HAP-1 (cell line): ENCODE measurements at regions not wholly inside any gene's neighbourhood (a gene's known extent, or its start where the extent isn't known, plus 50 kb on each side); places are given as distances from the start of the nearest gene placed in this dataset.
"Not testable (repeated sequence)": the region's sequence is repeated elsewhere in the genome, so short reads cannot be mapped to it uniquely, and the experiment has no call there.

ENCODE experiments used
- DNase-seq, 2 experiments: peaks; one replicate each; pipeline ENCODE4 v3.0.0-alpha.2; 2016 to 2020; ENCODE audit warnings: low spot score in 2 of 2
- H3K27me3 ChIP-seq: fragments of 250-450 bp; sonication (Bioruptor Pico); 2 replicates; pipeline ENCODE4 v1.5.1; 2020; ENCODE audit warnings: low read depth, mild to moderate bottlenecking, moderate library complexity
- H3K36me3 ChIP-seq: fragments of 250-450 bp; sonication (Bioruptor Pico); replicated peaks from 2 replicates; pipeline ENCODE4 v1.5.1; 2020; ENCODE audit warnings: mild to moderate bottlenecking
- H3K4me1 ChIP-seq: fragments of 250-450 bp; sonication (Bioruptor Pico); 2 replicates; pipeline ENCODE4 v1.5.1; 2020; ENCODE audit warnings: mild to moderate bottlenecking
- H3K4me3 ChIP-seq: fragments of 250-450 bp; sonication (Bioruptor Pico); 2 replicates; pipeline ENCODE4 v1.5.1; 2020; ENCODE audit warnings: mild to moderate bottlenecking, moderate library complexity
- H3K9me3 ChIP-seq: fragments of 250-450 bp; sonication (Bioruptor Pico); 2 replicates; pipeline ENCODE4 v1.5.1; 2020; ENCODE audit warnings: mild to moderate bottlenecking, moderate library complexity
- in situ Hi-C: fragments of 300-500 bp; cut with MboI; formaldehyde crosslinking; loops from 3 replicates; pipeline ENCODE4 v1.14.3; 2020; ENCODE audit warnings: low sequenced_read_pairs, inconsistent platforms, mixed read lengths

DNA sequence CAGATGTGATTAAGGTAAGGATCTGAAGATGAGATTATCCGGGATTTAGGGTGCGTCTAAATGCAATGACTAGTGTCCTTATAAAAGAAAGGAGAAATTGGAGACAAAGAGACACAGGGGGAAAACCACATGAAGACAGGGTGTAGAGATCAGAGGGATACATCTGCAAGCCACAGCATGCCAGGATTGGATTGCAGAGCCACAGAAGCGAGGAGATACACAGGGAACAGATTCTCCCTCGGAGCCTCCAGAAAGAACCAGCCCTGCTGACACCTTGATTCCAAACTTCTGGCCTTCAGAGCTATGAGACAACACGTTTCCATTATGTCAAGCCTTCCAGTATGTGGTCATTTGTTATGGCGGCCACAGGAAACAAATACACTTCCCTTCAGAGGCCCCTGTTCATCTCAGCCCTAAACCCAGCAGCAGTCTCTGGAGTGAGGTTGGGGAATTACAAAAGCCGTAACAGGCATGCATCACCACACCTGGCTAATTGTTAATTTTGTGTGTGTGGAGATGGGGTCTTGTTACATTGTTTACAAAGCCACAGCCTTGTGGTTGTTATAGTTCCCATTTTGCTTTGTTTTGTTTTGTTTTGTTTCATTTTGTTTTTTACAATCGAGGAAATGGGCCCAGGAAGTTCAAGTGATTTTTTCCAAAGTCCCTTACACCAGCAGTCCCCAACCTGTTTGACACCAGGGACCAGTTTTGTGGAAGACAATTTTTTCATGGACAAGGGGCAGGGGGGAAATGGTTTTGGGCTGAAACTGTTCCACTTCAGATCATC is 51.6 kb upstream of the LYRM9 start:
- in situ Hi-C loops: no loop called here
- H3K4me3 ChIP-seq: no peak overlapping the region
- DNase-seq: no peak

DNA sequence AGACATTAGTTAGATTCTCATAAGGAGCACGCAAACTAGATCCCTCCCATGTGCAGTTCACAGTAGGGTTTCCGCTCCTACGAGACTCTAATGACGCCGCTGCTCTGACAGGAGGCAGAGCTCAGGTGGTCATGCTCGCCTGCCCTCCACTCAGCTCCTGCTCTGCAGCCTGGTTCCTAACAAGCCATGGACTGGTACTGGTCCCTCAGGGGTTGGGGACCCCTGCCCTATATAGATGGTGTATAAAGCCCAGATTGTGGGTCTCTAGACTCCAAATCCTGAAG is 52.1 kb upstream of the LYRM9 start:
- Histone ChIP-seq H3K27me3 (peaks cover 4% of the 10 kb centered on the region), H3K9me3 (no peaks in the 10 kb centered on the region), H3K36me3 (no peaks in the 10 kb centered on the region), H3K4me1 (no peaks in the 10 kb centered on the region), H3K4me3 (no peak overlapping the region)
- DNase-seq: no peak
- in situ Hi-C loops: no loop called here

More for the DNA sequence above, 51.6 kb upstream of the LYRM9 start:
- Histone ChIP-seq H3K4me1 (no peaks in the 10 kb centered on the region), H3K9me3 (no peaks in the 10 kb centered on the region), H3K36me3 (no peaks in the 10 kb centered on the region), H3K27me3 (peaks cover 4% of the 10 kb centered on the region)

DNA sequence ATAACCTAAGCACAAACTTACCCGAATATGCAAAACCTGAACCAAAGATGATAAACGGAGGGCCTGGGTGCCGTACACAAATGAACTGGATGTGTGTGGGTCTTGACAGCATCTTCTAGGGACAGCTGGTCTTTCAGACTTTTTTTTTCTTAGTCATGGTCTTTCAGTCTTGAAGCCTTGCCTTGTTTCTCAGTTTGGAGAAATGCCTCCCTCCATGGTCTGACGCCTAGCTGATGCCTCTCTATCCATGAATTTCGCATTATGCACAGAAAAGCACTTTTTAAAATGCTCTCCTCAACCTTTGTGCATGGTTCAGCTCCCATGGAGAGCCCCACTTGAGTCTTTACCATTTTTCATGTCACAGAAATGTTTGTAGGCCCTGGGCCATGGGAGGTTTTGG is 52.8 kb upstream of the LYRM9 start:
- Histone ChIP-seq H3K9me3 (no peaks in the 10 kb centered on the region), H3K4me1 (no peaks in the 10 kb centered on the region), H3K36me3 (no peaks in the 10 kb centered on the region), H3K27me3 (peaks cover 4% of the 10 kb centered on the region), H3K4me3 (no peak overlapping the region)
- in situ Hi-C loops: no loop called here
- DNase-seq: no peak

DNA sequence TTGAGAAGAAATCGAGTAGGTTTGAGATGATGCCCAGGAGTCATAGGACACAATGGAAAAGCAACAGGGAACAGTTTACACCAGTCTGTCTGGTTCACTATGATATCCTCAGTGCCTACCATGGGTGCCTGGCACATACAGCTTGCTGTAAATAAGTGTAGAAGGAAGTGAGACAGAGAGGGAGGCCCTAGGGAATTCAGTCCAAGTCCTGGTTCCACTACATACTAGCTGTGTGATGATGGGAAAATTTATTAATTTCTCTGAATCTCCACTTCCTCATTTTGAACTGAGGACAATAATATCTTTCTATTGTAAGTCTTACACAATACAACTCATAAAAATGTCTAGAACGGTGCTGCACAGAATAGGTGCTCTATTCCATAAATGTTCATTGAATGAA is 53.3 kb upstream of the LYRM9 start:
- DNase-seq: no peak
- in situ Hi-C loops: no loop called here
- Histone ChIP-seq H3K9me3 (no peaks in the 10 kb centered on the region), H3K4me3 (no peak overlapping the region), H3K36me3 (no peaks in the 10 kb centered on the region), H3K27me3 (peaks cover 4% of the 10 kb centered on the region), H3K4me1 (no peaks in the 10 kb centered on the region)

DNA sequence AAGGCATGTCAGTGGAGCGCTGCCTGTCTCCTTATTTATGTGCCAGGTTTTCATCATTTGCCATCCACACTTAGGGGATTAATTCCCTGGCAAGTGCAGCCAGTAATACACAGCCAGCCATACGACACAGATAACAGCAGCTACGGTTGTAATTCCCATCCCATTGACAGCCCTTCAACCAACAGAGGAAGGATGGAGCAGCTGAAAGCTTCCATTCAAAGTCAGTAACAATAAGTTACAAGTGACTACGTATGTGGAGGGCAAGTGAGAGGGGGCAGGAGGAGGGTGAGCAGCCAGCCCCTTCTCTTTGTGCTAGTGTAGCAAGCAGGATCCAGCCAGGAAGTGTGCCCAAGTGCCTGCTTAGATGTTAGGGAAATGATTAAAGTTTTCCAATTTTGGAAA is 53.8 kb upstream of the LYRM9 start:
- H3K27me3 ChIP-seq: peaks cover 4% of the 10 kb centered on the region
- no peaks in the 10 kb centered on the region for H3K9me3 ChIP-seq
- no peaks in the 10 kb centered on the region for H3K36me3 ChIP-seq
- no peak for DNase-seq
- H3K4me3 ChIP-seq: no peak overlapping the region
- in situ Hi-C loops: no loop called here
- no peaks in the 10 kb centered on the region for H3K4me1 ChIP-seq

DNA sequence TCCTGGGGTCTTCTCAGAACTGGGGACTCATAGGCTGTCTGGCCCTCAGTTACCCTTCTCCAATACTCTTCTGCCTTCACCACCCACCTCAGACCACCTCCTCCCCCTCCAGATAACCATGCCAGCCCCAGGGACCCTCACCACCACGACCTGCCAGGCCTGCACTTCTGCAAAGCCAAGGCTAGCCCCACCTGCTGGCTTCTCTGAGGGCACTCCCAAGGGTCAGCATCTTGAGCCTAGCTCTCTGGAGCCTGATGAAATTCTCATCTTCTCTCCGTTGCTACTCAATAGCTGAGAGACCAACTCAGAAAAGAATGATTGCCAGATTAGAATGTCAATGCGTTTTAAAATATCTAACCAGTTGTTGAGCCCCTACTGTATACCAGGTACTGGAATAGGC is 56.1 kb upstream of the LYRM9 start:
- DNase-seq: no peak

DNA sequence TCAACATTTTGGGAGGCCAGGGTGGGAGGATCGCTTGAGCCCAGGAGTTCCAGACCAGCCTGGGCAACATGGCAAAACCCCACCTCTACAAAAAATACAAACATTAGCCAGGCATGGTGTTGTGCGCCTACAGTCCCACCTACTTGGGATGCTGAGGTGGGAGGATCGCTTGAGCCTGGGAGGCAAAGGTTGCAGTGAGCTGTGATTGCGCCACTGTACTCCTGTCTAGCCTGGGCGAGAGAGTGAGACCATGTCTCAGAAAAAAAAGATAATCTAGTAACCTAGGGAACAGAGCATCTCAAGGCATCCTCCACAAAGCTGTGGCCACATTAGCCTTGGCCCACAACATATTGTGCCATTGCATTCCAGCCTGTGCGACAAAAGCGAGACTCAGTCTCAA is 57.1 kb upstream of the LYRM9 start:
- H3K4me3 ChIP-seq, H3K36me3 ChIP-seq, H3K9me3 ChIP-seq, DNase-seq, H3K27me3 ChIP-seq, H3K4me1 ChIP-seq, in situ Hi-C loops: not testable (repeated sequence)

More for the DNA sequence above, 56.1 kb upstream of the LYRM9 start:
- no peaks in the 10 kb centered on the region for H3K36me3 ChIP-seq
- H3K27me3 ChIP-seq: peaks cover 6% of the 10 kb centered on the region
- H3K4me1 ChIP-seq: no peaks in the 10 kb centered on the region
- no peak overlapping the region for H3K4me3 ChIP-seq
- H3K9me3 ChIP-seq: no peaks in the 10 kb centered on the region
- in situ Hi-C loops: no loop called here

DNA sequence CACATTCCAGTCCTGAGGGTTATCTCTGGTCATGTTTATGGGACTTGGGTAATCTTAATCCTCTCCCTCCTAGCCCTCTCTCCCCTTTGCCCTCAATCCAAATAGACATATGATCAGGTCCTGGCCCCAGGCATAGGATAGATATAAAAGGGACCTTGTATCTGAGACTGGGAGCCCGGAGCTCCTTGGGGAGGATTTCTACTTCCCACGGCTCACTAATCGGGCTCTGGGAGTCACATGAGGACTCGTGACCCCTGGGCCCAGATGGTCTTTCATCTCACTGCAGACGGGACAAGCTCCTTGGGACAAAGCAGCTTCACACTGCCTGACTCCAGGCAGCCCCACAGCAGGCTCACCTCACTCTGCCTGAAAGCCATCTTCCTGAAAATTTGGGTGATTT is 57.8 kb upstream of the LYRM9 start:
- no peak overlapping the region for H3K4me3 ChIP-seq
- no peak for DNase-seq
- peaks cover 6% of the 10 kb centered on the region for H3K27me3 ChIP-seq
- H3K36me3 ChIP-seq: no peaks in the 10 kb centered on the region
- no peaks in the 10 kb centered on the region for H3K9me3 ChIP-seq
- in situ Hi-C loops: no loop called here
- no peaks in the 10 kb centered on the region for H3K4me1 ChIP-seq

DNA sequence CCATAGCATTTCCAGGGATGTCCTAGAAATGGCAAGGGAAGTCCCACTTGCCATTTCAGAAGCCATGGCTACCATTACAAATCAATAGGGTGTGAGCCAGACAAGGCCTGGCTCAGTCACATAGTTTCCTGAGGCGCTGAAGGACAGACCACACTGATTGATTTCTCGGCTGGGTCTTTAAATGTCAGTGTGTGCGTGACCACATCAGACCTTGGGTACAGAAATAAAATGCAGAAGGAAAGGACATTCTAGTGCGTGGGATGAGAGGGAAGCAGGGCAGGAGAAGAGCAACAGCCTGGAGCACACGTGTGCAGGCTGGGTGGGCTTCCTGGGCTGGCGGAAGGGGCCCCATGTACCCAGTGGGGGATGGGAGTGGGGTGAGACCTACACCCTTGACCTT is 58.7 kb upstream of the LYRM9 start:
- no peak for DNase-seq
- no peaks in the 10 kb centered on the region for H3K36me3 ChIP-seq
- no peak overlapping the region for H3K4me3 ChIP-seq
- no peaks in the 10 kb centered on the region for H3K9me3 ChIP-seq
- peaks cover 6% of the 10 kb centered on the region for H3K27me3 ChIP-seq
- no peaks in the 10 kb centered on the region for H3K4me1 ChIP-seq
- in situ Hi-C loops: no loop called here

DNA sequence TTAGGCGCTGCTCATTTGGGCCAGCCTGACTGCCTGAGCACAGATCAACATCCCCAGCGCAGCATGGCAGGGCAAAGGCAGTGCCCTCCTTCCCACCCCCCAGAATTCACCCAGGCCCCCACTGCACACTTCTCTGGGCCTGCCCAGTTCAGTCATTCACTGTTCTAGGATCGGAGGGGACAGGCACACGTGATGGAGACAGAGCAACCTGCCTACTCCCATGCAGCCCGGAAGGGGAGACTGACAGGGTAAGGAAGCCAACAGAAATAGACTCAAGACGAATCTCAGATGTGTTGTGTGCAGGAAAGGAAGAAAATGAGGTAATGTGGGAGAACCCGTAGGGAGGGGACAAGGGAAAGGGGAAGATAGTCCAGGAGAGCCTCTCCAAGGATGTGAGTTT is 59.2 kb upstream of the LYRM9 start:
- H3K36me3 ChIP-seq: no peaks in the 10 kb centered on the region
- in situ Hi-C loops: no loop called here
- no peaks in the 10 kb centered on the region for H3K4me1 ChIP-seq
- H3K4me3 ChIP-seq: no peak overlapping the region
- no peak for DNase-seq
- H3K9me3 ChIP-seq: no peaks in the 10 kb centered on the region
- H3K27me3 ChIP-seq: peaks cover 6% of the 10 kb centered on the region; the same call in 1 of the 2 replicates

DNA sequence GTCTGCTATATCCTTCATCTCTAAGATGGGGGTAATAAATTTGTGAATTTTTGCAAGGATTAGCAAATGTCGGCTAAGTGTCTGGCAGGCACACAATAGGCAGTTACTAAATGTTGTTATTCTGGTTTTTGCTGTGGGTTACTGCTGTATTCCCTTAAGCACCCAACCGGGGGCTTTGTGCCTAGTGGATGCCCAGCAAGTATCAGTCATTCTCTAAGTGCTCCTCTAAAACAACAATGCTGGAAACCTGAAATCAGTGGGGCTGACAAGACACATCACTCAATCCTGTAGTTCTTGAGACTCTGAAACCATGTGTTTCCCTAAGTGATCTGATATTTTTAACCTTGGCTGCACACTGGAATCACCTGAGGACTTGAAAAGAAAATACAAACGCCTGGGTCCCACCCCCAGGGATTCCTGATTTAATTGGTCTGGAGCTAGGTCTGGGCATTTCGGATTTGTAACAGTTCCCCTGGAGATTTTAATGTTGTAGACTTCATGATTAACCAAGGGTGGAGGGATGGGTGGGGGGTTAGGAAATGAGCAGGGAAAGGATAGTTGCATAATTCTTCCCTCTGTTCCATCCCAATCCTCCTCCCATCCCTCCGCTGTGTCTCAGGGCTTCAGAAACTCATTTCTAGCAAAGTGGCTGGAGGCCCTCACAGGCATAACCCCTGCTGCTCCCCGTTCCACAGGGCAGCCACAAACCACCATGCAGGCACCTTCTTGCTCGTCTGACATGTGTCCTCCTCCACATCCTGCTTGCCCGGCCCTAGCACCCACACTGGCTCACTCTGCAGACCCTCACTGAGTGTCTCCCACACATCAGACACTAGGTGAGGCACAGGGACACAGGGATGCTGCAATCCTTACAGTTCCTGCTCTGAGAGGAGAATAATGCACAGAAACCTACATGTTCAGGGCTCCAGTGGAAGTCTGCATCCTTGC is 61.7 kb upstream of the LYRM9 start:
- no peaks in the 10 kb centered on the region for H3K36me3 ChIP-seq
- 0 out of 2 replicates have a peak, but pooled peaks cover 3% of the 10 kb centered on the region for H3K27me3 ChIP-seq
- in situ Hi-C loops: no loop called here
- no peaks in the 10 kb centered on the region for H3K9me3 ChIP-seq
- H3K4me1 ChIP-seq: no peaks in the 10 kb centered on the region
- no peak for DNase-seq
- no peak overlapping the region for H3K4me3 ChIP-seq

DNA sequence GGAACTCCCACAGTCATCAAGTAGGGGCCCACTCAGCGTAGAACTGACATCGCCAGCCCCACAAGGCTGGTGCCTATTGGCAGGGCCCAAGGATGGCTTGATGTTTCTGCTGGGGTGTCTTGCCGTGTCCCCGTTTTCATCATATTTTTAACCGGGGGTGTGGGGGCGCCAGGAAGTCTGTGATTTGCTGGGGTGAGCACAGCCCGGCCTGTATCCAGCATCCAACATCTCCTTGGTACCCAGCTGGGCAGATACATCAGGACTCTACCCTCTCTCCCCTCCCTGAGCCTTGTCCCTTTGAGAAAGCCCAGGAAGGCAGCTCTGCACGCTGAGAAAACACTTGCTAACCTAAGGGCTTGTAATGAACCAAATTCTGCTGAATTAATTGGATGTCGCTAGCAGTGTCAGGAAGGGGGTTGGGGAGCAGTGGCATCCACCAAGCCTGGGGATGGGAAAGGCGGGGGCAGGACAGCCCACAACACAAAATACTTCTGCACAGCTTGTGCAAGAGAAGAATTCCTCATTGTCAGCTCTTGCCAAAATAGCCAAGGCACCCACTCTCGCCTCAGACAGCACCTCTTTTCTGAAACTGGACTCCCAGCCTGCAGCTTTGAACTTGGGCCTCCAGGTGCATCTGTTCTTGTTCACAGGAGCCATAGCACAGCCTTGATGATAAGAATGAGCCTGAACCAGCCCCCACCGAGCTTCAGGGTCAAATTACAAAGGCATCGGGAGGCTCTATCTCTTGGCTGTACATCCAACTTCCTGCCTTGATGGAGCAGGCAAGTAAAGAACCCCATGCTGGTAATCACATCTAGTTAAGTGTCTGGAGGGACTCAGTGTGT is 63.7 kb upstream of the LYRM9 start:
- no peaks in the 10 kb centered on the region for H3K36me3 ChIP-seq
- H3K9me3 ChIP-seq: no peaks in the 10 kb centered on the region
- H3K27me3 ChIP-seq: 0 out of 2 replicates have a peak, but pooled peaks cover 3% of the 10 kb centered on the region
- no peak overlapping the region for H3K4me3 ChIP-seq
- H3K4me1 ChIP-seq: no peaks in the 10 kb centered on the region
- no peak for DNase-seq
- in situ Hi-C loops: no loop called here

DNA sequence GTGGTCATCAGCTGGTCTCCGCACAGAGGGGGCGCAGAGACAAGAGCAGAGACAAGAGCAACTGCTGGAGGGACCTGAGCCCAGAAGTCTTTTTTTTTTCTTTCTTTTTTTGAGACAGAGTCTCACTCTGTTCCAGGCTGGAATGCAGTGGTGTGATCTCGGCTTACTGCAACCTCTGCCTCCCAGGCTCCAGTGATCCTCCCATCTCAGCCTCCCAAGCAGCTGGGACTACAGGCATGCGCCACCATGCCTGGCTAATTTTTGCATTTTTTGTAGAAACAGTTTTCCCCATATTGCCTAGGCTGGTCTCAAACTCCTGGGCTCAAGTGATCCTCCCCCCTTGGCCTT is 64.3 kb upstream of the LYRM9 start:
- in situ Hi-C loops, H3K4me1 ChIP-seq: not testable (repeated sequence)

More for the DNA sequence above, 64.3 kb upstream of the LYRM9 start:
- not testable (repeated sequence) for H3K36me3 ChIP-seq, H3K4me3 ChIP-seq, H3K9me3 ChIP-seq, DNase-seq, H3K27me3 ChIP-seq
